ENCODE measurements at regions not wholly inside any gene's neighbourhood (a gene's known extent, or its start where the extent isn't known, plus 50 kb on each side); places are given as distances from the start of the nearest gene placed in this dataset.

DNA sequence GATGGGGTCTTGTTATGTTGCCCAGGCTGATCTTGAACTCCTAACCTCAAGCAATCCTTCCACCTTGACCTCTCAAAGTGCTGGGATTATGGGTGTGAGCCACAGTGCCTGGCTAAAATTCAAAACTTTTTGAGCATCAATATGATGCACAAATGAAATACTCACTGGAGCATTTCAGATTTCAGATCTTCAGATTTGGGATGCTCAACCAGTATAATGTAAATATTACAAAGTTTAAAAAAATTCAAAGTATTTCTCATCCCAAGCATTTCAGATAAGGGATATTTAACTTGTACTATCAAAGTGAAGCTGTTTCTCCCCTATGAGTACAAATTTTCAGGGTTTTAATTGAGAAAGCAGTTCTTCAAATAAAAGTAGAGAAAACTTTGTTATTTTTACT lies 164.1 kb upstream of the CCDC68 start:
- Mint-ChIP-seq H3K27ac (ENCODE audit: unreplicated experiment) (no peak overlapping the region), H3K9me3 (ENCODE audit: unreplicated experiment) (peaks cover 2% of the 10 kb centered on the region), H3K36me3 (ENCODE audit: low read depth, unreplicated experiment) (no peaks in the 10 kb centered on the region), H3K4me3 (ENCODE audit: unreplicated experiment) (no peak overlapping the region), H3K27me3 (ENCODE audit: low read depth, unreplicated experiment) (no peaks in the 10 kb centered on the region), H3K4me1 (ENCODE audit: low read depth, unreplicated experiment) (peaks cover 7% of the 10 kb centered on the region)
- Histone ChIP-seq H3K4me2 (ENCODE audit: low read length) (no peak overlapping the region), H3K27ac (ENCODE audit: low read depth, low read length) (no peak overlapping the region), H3K4me1 (ENCODE audit: insufficient read depth, low read length) (peaks cover 3% of the 10 kb centered on the region), H2AFZ (ENCODE audit: low read depth, low read length) (no peak overlapping the region), H3K36me3 (ENCODE audit: insufficient read depth, low read length) (no peaks in the 10 kb centered on the region), H3K9me3 (ENCODE audit: insufficient read depth, low read depth, low read length) (no peaks in the 10 kb centered on the region), H4K20me1 (ENCODE audit: insufficient read depth, low read length) (no peaks in the 10 kb centered on the region), H3K4me3 (ENCODE audit: insufficient read depth, low read depth, low read length) (no peak overlapping the region), H3K79me2 (ENCODE audit: insufficient read depth, low read length) (no peaks in the 10 kb centered on the region), H3K27me3 (ENCODE audit: insufficient read depth, low read length) (no peaks in the 10 kb centered on the region), H3K9ac (ENCODE audit: low read length) (no peak overlapping the region)
- DNase-seq (ENCODE audit: low read depth) (no peak), FAIRE-seq (no peak)
- TF ChIP-seq, protein P1, sequence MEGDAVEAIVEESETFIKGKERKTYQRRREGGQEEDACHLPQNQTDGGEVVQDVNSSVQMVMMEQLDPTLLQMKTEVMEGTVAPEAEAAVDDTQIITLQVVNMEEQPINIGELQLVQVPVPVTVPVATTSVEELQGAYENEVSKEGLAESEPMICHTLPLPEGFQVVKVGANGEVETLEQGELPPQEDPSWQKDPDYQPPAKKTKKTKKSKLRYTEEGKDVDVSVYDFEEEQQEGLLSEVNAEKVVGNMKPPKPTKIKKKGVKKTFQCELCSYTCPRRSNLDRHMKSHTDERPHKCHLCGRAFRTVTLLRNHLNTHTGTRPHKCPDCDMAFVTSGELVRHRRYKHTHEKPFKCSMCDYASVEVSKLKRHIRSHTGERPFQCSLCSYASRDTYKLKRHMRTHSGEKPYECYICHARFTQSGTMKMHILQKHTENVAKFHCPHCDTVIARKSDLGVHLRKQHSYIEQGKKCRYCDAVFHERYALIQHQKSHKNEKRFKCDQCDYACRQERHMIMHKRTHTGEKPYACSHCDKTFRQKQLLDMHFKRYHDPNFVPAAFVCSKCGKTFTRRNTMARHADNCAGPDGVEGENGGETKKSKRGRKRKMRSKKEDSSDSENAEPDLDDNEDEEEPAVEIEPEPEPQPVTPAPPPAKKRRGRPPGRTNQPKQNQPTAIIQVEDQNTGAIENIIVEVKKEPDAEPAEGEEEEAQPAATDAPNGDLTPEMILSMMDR (IDR thresholded peaks at IDR 0.05; ENCODE audit: insufficient read depth, low read depth, low read length) = no peak
- no peak for TF ChIP-seq EZH2 (IDR thresholded peaks at IDR 0.05; ENCODE audit: insufficient read depth, low read length)

DNA sequence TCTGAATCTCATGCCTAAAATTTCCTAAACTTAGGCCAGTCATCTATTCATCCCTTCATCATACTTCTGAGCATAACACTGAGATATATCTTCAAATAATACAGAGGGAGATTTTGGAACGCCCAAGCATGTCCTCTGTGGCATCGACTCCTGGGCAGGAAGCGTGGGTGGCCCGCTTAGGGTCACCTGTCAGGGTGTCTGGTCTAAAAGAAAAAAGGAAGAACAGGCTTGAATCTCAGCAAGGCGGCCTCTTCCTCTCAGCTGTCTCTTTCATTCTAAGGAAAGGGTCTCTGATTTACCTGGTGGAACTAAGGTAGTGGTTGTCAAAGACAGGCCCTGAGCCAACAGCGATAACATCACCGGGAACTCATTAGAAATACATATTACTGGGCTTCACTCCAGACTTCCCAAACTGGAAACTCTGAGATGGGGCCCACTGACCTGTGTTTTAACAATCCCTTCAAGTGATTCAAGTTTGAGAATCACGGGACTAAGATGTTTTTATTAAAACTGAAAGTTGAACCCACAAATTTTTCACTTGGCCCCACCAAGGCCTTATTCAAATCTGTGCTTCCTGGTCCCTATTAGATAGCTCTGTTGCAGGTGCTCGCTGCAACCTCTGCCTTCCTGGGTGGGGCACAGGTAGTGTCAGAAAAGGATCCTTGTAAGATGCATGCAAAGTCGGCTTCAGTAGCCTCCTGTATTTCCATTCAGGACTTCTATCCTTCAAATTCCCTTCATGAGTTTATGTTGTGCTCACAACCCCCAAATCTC lies 162.3 kb upstream of the CCDC68 start:
- Mint-ChIP-seq H3K4me1 (ENCODE audit: low read depth, unreplicated experiment) (peaks cover 10% of the 10 kb centered on the region), H3K27me3 (ENCODE audit: low read depth, unreplicated experiment) (no peaks in the 10 kb centered on the region), H3K36me3 (ENCODE audit: low read depth, unreplicated experiment) (no peaks in the 10 kb centered on the region), H3K27ac (ENCODE audit: unreplicated experiment) (no peak overlapping the region), H3K4me3 (ENCODE audit: unreplicated experiment) (no peak overlapping the region), H3K9me3 (ENCODE audit: unreplicated experiment) (peaks cover 2% of the 10 kb centered on the region)
- Histone ChIP-seq H3K4me1 (ENCODE audit: insufficient read depth, low read length) (peaks cover 3% of the 10 kb centered on the region), H2AFZ (ENCODE audit: low read depth, low read length) (no peak overlapping the region), H3K79me2 (ENCODE audit: insufficient read depth, low read length) (no peaks in the 10 kb centered on the region), H3K27me3 (ENCODE audit: insufficient read depth, low read length) (no peaks in the 10 kb centered on the region), H3K27ac (ENCODE audit: low read depth, low read length) (no peak overlapping the region), H3K4me2 (ENCODE audit: low read length) (no peak overlapping the region), H3K36me3 (ENCODE audit: insufficient read depth, low read length) (no peaks in the 10 kb centered on the region), H4K20me1 (ENCODE audit: insufficient read depth, low read length) (no peaks in the 10 kb centered on the region), H3K9me3 (ENCODE audit: insufficient read depth, low read depth, low read length) (no peaks in the 10 kb centered on the region), H3K9ac (ENCODE audit: low read length) (no peak overlapping the region), H3K4me3 (ENCODE audit: insufficient read depth, low read depth, low read length) (no peak overlapping the region)
- no peak for DNase-seq (ENCODE audit: low read depth)
- no peak for FAIRE-seq
- TF ChIP-seq, protein P1 (IDR thresholded peaks at IDR 0.05; ENCODE audit: insufficient read depth, low read depth, low read length) = no peak
- no peak for TF ChIP-seq EZH2 (IDR thresholded peaks at IDR 0.05; ENCODE audit: insufficient read depth, low read length)

DNA sequence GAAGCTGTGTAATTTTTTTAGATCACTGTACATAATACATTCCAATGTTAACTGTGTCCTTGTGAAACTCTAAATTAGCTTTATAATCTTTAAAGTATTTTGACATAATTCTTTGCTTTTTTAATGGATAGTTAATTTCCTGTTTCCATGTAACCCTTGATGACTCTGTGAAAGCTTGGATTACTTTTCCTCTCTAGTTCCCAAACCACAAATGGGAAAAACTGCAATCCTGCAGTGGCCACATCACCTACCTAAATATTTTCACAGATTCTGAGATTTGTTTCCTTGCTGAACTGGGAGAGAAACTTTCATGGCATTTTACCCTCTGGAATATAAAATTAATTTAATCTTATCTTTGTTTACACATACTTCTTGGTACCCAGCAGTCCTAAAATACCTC lies 161.6 kb upstream of the CCDC68 start:
- no peak overlapping the region for H3K9ac ChIP-seq (ENCODE audit: low read length)
- no peaks in the 10 kb centered on the region for H3K27me3 Mint-ChIP-seq (ENCODE audit: low read depth, unreplicated experiment)
- peaks cover 3% of the 10 kb centered on the region for H3K4me1 ChIP-seq (ENCODE audit: insufficient read depth, low read length)
- no peak overlapping the region for H3K4me2 ChIP-seq (ENCODE audit: low read length)
- H3K4me3 ChIP-seq (ENCODE audit: insufficient read depth, low read depth, low read length) = no peak overlapping the region
- no peaks in the 10 kb centered on the region for H4K20me1 ChIP-seq (ENCODE audit: insufficient read depth, low read length)
- H3K36me3 ChIP-seq (ENCODE audit: insufficient read depth, low read length) = no peaks in the 10 kb centered on the region
- H3K27ac ChIP-seq (ENCODE audit: low read depth, low read length) = no peak overlapping the region
- H3K4me1 Mint-ChIP-seq (ENCODE audit: low read depth, unreplicated experiment) = peaks cover 13% of the 10 kb centered on the region
- H3K9me3 ChIP-seq (ENCODE audit: insufficient read depth, low read depth, low read length) = no peaks in the 10 kb centered on the region
- no peaks in the 10 kb centered on the region for H3K36me3 Mint-ChIP-seq (ENCODE audit: low read depth, unreplicated experiment)
- H3K9me3 Mint-ChIP-seq (ENCODE audit: unreplicated experiment) = peaks cover 2% of the 10 kb centered on the region
- no peak for FAIRE-seq
- no peak for DNase-seq (ENCODE audit: low read depth)
- H3K27me3 ChIP-seq (ENCODE audit: insufficient read depth, low read length) = no peaks in the 10 kb centered on the region
- no peak overlapping the region for H3K27ac Mint-ChIP-seq (ENCODE audit: unreplicated experiment)
- H3K79me2 ChIP-seq (ENCODE audit: insufficient read depth, low read length) = no peaks in the 10 kb centered on the region
- no peak overlapping the region for H3K4me3 Mint-ChIP-seq (ENCODE audit: unreplicated experiment)
- TF ChIP-seq, protein P1 (IDR thresholded peaks at IDR 0.05; ENCODE audit: insufficient read depth, low read depth, low read length) = no peak
- TF ChIP-seq EZH2 (IDR thresholded peaks at IDR 0.05; ENCODE audit: insufficient read depth, low read length) = no peak
- no peak overlapping the region for H2AFZ ChIP-seq (ENCODE audit: low read depth, low read length)

All from astrocyte (in vitro differentiated cells and primary cell).